ENCODE measurements at regions not wholly inside any gene's neighbourhood (a gene's known extent, or its start where the extent isn't known, plus 50 kb on each side); places are given as distances from the start of the nearest gene placed in this dataset.

- TF ChIP-seq CTCF (IDR thresholded peaks at IDR 0.05; ENCODE audit: low read length): no peak
- no peak for TF ChIP-seq EZH2phosphoT487 (IDR thresholded peaks at IDR 0.05; ENCODE audit: low read length)
Observed at GRCh38 chr16:86964796-86965241, 352.4 kb downstream of the C16orf95 start.
